Fibroblast of mammary gland (primary cell): ENCODE measurements at regions not wholly inside any gene's neighbourhood (a gene's known extent, or its start where the extent isn't known, plus 50 kb on each side); places are given as distances from the start of the nearest gene placed in this dataset.

ENCODE experiments used
- DNase-seq: peaks from one replicate; pipeline ENCODE4 v3.0.0-alpha.2; 2010; ENCODE audit warnings: low read depth
- H3K4me3 ChIP-seq: 2 replicates; pipeline ENCODE4 v1.5.1; 2011; ENCODE audit warnings: low read depth, mild to moderate bottlenecking, low read length, moderate library complexity; ENCODE audit not compliant: control insufficient read depth
- TF ChIP-seq, protein P1 (sequence below): conservative IDR thresholded peaks from 2 replicates; pipeline ENCODE4 v1.5.1; 2011; ENCODE audit warnings: low read depth, low read length, inconsistent platforms; ENCODE audit not compliant: control insufficient read depth, insufficient read depth

DNA sequence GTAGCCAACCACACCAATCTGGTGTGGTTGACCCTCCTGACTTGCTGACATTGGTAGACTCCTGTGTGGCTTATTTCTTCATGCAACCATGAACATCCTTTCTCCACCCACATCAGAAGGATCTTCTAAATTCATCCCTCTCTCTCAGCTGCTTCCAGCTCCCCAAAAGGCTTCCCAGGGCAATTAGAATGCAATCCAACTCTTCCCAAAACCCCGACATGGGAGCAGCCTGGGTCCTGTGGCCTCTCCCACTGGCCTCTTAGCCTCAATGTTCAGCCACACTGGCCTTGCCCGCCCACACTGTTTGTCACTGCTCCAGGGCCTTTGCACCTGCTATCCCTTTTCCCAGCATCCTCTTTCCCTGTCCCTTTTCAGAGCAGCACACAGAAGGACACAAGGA lies 199.8 kb upstream of the SGCG start:
- TF ChIP-seq, protein P1, sequence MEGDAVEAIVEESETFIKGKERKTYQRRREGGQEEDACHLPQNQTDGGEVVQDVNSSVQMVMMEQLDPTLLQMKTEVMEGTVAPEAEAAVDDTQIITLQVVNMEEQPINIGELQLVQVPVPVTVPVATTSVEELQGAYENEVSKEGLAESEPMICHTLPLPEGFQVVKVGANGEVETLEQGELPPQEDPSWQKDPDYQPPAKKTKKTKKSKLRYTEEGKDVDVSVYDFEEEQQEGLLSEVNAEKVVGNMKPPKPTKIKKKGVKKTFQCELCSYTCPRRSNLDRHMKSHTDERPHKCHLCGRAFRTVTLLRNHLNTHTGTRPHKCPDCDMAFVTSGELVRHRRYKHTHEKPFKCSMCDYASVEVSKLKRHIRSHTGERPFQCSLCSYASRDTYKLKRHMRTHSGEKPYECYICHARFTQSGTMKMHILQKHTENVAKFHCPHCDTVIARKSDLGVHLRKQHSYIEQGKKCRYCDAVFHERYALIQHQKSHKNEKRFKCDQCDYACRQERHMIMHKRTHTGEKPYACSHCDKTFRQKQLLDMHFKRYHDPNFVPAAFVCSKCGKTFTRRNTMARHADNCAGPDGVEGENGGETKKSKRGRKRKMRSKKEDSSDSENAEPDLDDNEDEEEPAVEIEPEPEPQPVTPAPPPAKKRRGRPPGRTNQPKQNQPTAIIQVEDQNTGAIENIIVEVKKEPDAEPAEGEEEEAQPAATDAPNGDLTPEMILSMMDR = no peak
- no peak overlapping the region for H3K4me3 ChIP-seq
- DNase-seq = no peak

DNA sequence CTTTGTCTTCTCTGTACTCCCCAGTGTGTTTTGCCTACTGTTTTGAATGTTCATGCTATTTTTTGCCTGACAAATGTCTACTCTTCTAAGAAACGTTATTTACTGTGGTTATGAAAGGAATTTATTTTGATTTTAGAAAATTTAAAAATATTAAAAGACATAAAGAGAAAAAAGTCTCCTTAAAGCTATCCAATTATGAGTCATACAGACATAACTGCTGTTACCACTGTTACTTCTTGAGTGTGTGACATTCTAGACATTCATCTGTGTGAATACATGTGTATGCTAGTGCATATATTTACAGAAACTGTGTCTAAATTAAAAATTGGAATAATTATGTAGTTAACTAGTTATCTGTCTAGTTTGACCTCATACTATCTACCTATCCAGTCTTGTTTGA lies 187.6 kb upstream of the SGCG start:
- DNase-seq = no peak
- TF ChIP-seq, protein P1 = no peak

DNA sequence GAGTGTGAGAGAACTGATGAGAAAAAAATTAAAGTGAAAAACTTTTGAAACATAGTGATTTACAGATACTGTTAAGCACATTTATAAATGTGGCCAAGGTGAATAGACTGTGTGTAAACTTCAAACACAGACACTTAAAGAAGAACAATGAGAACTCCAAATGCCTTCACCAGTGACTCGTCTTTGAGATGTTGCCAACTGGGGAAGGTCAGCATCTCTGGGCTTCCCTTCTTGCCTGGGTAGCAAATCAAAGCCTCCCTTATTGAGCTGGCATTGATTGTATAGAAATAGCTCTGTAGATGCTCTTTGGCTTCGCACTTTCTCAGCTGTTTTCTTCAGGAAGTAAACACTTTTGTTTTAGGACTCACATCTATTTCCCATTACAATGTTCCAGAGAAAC lies 177.3 kb upstream of the SGCG start:
- TF ChIP-seq, protein P1 = no peak
- no peak overlapping the region for H3K4me3 ChIP-seq
- DNase-seq = no peak

More for the DNA sequence above, 187.6 kb upstream of the SGCG start:
- H3K4me3 ChIP-seq = no peak overlapping the region

DNA sequence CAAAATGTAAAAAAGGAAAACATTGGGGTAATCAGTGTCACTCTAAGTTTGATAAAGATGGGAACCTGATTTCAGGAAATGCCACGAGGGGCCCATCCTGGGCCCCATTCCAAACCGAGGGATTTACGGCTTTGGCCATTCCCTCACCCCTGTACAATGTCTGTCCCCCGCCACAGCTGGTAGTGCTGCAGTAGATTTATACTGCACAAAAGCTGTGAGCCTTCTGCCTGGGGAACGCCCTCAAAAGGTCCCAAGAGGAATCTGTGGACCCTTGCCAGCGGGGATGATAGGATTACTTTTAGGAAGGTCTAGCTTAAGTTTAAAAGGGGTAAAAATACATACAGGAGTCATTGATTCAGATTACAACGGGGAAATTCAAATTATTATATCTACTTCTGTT lies 173.4 kb upstream of the SGCG start:
- no peak for DNase-seq
- TF ChIP-seq, protein P1 = no peak
- H3K4me3 ChIP-seq = no peak overlapping the region

DNA sequence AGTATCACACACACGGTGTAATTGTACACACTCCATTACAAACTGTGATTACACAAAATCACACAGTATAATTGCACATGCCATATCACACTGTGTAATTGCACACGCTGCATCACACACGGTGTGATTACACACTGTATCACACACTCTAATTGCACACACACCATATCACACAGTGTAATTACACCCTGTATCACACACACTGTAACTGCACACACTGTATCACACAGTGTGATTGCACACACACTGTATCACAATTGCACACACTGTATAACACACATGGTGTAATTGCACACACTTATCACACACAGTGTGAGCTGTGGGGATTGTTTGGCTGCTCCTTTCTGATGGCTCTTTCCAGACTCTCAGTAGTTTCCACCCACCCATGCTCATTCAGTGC lies 162.6 kb upstream of the SGCG start:
- H3K4me3 ChIP-seq = no peak overlapping the region
- DNase-seq = no peak
- TF ChIP-seq, protein P1 = no peak

DNA sequence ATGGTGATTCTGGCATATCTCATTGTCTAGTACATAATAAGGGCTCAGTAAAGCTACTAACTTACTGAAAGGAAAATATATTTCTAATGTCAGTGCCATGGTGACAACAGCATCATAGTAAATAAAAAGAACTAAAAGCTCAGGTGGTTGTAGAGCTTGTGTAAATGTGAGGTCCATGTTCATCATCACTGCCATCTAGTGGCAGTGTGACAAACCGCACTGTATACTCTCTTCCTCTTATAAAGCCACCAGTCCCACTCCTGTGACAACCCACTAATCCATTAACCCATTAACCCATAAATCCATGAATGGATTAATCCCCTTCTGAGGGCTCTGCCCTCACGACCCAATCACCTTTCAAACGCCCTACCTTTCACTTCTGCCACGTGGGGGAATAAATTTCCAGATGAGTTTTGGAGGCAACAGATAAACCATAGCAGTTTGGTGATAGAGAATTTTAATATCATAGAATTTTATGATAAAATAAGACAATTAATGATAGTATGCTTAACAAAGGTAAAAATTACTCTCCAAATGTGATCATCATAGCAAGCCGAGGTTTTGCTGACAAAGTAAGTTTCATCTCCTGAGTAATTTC lies 160.4 kb upstream of the SGCG start:
- DNase-seq = peak; percentile 69
- H3K4me3 ChIP-seq = no peak overlapping the region
- TF ChIP-seq, protein P1 = peak; percentile 89

DNA sequence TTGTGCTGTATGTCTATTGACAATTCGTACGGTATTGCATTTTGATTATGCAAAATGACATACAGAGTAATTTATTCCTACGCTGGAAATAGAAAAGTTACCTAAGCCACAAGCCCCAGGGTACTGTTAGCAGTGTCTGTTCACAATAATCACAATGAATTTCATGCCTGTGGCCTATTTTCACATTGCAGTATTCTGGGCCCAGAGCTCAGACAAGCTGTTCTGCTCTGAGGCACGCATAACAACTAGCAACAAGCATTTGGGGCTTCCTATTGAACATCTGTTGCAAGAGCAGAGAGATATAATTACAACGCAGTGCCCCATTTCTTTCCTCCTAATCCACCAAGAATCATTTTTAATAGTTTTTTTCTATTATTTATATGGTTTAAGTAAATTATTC lies 158.9 kb upstream of the SGCG start:
- no peak overlapping the region for H3K4me3 ChIP-seq
- TF ChIP-seq, protein P1 = no peak
- DNase-seq = no peak
